ENCODE measurements at regions not wholly inside any gene's neighbourhood (a gene's known extent, or its start where the extent isn't known, plus 50 kb on each side); places are given as distances from the start of the nearest gene placed in this dataset.

GRCh38 chr10:117796130-117796745 lies 250.5 kb downstream of the RAB11FIP2 start:
- H3K4me1 Mint-ChIP-seq (ENCODE audit: low read depth, unreplicated experiment), result no peaks in the 10 kb centered on the region
- H3K27ac Mint-ChIP-seq (ENCODE audit: unreplicated experiment), result no peak overlapping the region
- intact Hi-C loops (cut with micrococcal nuclease; ENCODE audit: unreplicated experiment), result no loop called here
- CTCF ChIA-PET, result no interaction called here
- no peaks in the 10 kb centered on the region for H3K9me3 Mint-ChIP-seq (ENCODE audit: low read depth, unreplicated experiment)
- TF ChIP-seq CTCF (IDR thresholded peaks at IDR 0.05; ENCODE audit: unreplicated experiment), result no peak
- H3K4me3 Mint-ChIP-seq (ENCODE audit: low read depth, unreplicated experiment), result no peak overlapping the region
- H3K27me3 Mint-ChIP-seq (ENCODE audit: unreplicated experiment), result peaks cover 15% of the 10 kb centered on the region
- H3K36me3 Mint-ChIP-seq (ENCODE audit: insufficient read depth, unreplicated experiment), result no peaks in the 10 kb centered on the region
- no TSS peak for BruUV-seq (replicated peaks)
- DNase-seq, result no peak

GRCh38 chr10:117797296-117797695 lies 249.4 kb downstream of the RAB11FIP2 start:
- H3K27me3 Mint-ChIP-seq (ENCODE audit: unreplicated experiment), result peaks cover 7% of the 10 kb centered on the region
- no peak for DNase-seq
- H3K36me3 Mint-ChIP-seq (ENCODE audit: insufficient read depth, unreplicated experiment), result no peaks in the 10 kb centered on the region
- no peak overlapping the region for H3K4me3 Mint-ChIP-seq (ENCODE audit: low read depth, unreplicated experiment)
- no peaks in the 10 kb centered on the region for H3K9me3 Mint-ChIP-seq (ENCODE audit: low read depth, unreplicated experiment)
- CTCF ChIA-PET, result no interaction called here
- TF ChIP-seq CTCF (IDR thresholded peaks at IDR 0.05; ENCODE audit: unreplicated experiment), result no peak
- BruUV-seq (replicated peaks), result no TSS peak
- H3K4me1 Mint-ChIP-seq (ENCODE audit: low read depth, unreplicated experiment), result no peaks in the 10 kb centered on the region
- intact Hi-C loops (cut with micrococcal nuclease; ENCODE audit: unreplicated experiment), result no loop called here
- no peak overlapping the region for H3K27ac Mint-ChIP-seq (ENCODE audit: unreplicated experiment)

- intact Hi-C loops (cut with micrococcal nuclease; ENCODE audit: unreplicated experiment), result no loop called here
- no peak for TF ChIP-seq CTCF (IDR thresholded peaks at IDR 0.05; ENCODE audit: unreplicated experiment)
- no peak for DNase-seq
- no peaks in the 10 kb centered on the region for H3K4me1 Mint-ChIP-seq (ENCODE audit: low read depth, unreplicated experiment)
- no TSS peak for BruUV-seq (replicated peaks)
- H3K9me3 Mint-ChIP-seq (ENCODE audit: low read depth, unreplicated experiment), result no peaks in the 10 kb centered on the region
- CTCF ChIA-PET, result no interaction called here
- H3K27ac Mint-ChIP-seq (ENCODE audit: unreplicated experiment), result no peak overlapping the region
- no peak overlapping the region for H3K4me3 Mint-ChIP-seq (ENCODE audit: low read depth, unreplicated experiment)
- H3K27me3 Mint-ChIP-seq (ENCODE audit: unreplicated experiment), result peaks cover 12% of the 10 kb centered on the region
- H3K36me3 Mint-ChIP-seq (ENCODE audit: insufficient read depth, unreplicated experiment), result no peaks in the 10 kb centered on the region
Observed at GRCh38 chr10:117801691-117802090, 245.1 kb downstream of the RAB11FIP2 start.

- H3K27me3 Mint-ChIP-seq (ENCODE audit: unreplicated experiment), result peaks cover 12% of the 10 kb centered on the region
- no peak for DNase-seq
- H3K36me3 Mint-ChIP-seq (ENCODE audit: insufficient read depth, unreplicated experiment), result no peaks in the 10 kb centered on the region
- intact Hi-C loops (cut with micrococcal nuclease; ENCODE audit: unreplicated experiment), result no loop called here
- no peaks in the 10 kb centered on the region for H3K4me1 Mint-ChIP-seq (ENCODE audit: low read depth, unreplicated experiment)
- no TSS peak for BruUV-seq (replicated peaks)
- no peak overlapping the region for H3K27ac Mint-ChIP-seq (ENCODE audit: unreplicated experiment)
- H3K9me3 Mint-ChIP-seq (ENCODE audit: low read depth, unreplicated experiment), result no peaks in the 10 kb centered on the region
- no peak for TF ChIP-seq CTCF (IDR thresholded peaks at IDR 0.05; ENCODE audit: unreplicated experiment)
- CTCF ChIA-PET, result no interaction called here
- no peak overlapping the region for H3K4me3 Mint-ChIP-seq (ENCODE audit: low read depth, unreplicated experiment)
Observed at GRCh38 chr10:117804470-117805011, 242.2 kb downstream of the RAB11FIP2 start.

Measured in Calu3 (cell line).